ENCODE measurements at regions not wholly inside any gene's neighbourhood (a gene's known extent, or its start where the extent isn't known, plus 50 kb on each side); places are given as distances from the start of the nearest gene placed in this dataset.

GRCh38 chr6:163811317-163811716 lies 396.8 kb downstream of the QKI start:
- no peak for DNase-seq (ENCODE audit: low read depth)

GRCh38 chr6:163809364-163809763 lies 394.8 kb downstream of the QKI start:
- DNase-seq (ENCODE audit: low read depth), result no peak

DNA sequence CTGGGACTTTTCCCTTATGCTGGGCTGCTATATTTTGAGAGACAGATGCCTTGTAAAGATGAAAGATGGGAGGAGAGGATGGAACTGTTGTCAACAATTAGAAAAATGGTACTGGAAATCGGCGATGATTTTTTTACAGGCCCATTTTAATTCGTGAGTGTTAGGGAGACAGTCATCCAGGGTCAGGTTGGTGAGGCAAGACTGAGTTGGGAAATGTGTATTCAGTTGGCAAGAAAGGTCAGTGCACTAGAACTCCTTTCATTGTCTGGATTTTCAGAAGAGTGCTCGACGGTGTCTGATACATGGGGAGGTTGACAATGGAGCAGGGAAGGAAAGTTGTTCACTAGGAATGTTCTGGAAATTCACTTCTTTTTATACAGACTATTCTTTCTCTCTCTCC lies 394.4 kb downstream of the QKI start:
- DNase-seq (ENCODE audit: low read depth), result no peak

DNA sequence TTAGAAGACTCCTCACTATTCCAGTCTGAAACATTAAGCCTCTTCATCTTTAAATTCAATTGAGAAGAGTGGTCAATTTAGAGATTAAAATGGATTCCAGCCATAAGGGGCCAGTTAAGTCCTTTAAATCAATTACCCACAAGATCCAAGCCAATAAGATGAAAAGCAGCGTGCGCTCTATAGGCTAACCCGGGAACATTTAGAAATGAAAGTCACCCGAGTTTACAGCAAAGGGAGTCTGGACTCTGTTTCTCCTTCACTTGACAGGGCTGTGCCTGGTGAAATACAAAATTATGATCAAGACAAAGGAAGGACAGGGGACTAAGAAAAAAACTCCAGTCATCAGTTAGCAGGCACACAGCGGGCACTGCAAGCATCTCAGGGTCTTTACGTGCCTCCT lies 393.7 kb downstream of the QKI start:
- DNase-seq (ENCODE audit: low read depth), result no peak

- no peak for DNase-seq (ENCODE audit: low read depth)
Observed at GRCh38 chr6:163806755-163807499, 392.4 kb downstream of the QKI start.

GRCh38 chr6:163804991-163805390 lies 390.5 kb downstream of the QKI start:
- DNase-seq (ENCODE audit: low read depth), result no peak

- DNase-seq (ENCODE audit: low read depth), result no peak
Observed at GRCh38 chr6:163802267-163802666, 387.7 kb downstream of the QKI start.

- DNase-seq (ENCODE audit: low read depth), result no peak
Observed at GRCh38 chr6:163797296-163797845, 382.9 kb downstream of the QKI start.

DNA sequence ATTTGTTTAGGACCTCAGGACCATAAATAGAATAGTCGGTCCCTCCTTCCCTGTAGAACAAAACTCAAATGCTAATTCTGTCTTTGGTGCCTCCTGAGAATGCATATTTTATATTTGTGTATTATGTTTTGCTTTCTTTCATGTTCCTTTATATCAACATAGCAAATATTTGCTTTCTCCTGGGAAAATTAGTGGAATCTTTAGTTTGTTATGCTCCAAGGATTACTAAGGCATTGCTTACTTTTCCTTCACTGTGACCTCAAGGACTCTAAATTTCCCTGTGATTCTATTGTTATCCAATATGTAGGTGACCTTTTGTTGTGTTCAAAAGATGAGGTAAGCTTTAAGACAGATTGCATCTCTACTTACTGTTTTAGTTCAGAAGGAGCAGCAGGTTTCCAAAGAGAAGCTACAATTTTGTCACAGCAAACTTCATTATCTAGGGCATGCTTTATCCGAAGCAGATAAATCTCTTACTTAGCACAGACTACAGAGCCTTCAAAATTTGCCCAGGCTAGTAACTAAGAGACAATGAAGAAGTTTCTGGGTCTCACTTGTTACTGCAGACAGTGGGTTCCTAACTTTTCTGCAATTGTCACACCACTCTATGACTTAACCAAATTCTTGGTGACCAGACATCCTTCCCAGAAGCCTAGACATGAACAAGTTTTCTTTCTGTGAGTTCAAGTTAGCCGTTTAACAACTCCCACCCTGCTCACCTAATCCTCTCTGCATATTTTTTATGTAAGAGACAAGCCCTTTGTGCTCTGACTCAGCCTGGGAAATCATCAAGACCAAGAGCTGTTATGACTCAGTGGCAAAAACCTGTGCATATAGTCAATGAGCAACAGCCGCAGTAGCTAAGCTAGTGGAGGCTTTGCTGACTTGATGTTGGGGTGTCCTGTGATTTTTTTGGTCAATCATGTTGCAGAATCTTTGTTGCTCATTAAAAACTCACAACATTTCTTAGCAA lies 378.8 kb downstream of the QKI start:
- DNase-seq (ENCODE audit: low read depth), result peak; percentile 96

- DNase-seq (ENCODE audit: low read depth), result no peak
Observed at GRCh38 chr6:163790266-163790840, 375.8 kb downstream of the QKI start.

- DNase-seq (ENCODE audit: low read depth), result no peak
Observed at GRCh38 chr6:163789199-163789810, 374.8 kb downstream of the QKI start.

GRCh38 chr6:163786995-163787671 lies 372.6 kb downstream of the QKI start:
- DNase-seq (ENCODE audit: low read depth), result no peak

DNA sequence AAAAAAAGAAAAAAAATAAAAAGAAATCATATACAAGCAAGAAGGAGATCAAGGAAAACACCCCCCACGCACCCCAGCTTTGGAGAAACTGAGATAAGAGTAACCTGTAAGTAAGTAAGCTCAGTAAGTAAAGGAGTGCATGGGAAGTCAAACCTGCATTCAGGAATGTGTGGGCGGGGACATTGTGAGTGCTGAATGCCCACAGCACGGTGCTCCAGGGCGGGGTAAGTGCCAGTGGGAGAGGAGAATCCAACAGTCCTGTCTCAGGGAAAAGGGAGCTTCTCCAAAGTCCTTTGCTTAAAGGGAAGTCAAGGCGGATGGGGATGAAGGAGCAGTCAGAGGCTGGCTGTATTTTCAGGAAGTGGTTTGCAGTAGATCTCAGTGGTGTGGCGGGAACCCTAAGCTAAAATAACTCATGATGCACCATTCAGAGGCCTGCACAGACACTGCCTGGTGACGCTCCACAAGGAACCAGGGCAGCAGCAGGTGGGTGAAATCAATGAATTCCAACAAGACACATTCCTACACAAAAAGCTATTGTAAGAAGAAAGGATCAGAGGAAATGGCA lies 368.0 kb downstream of the QKI start:
- DNase-seq (ENCODE audit: low read depth), result no peak

DNA sequence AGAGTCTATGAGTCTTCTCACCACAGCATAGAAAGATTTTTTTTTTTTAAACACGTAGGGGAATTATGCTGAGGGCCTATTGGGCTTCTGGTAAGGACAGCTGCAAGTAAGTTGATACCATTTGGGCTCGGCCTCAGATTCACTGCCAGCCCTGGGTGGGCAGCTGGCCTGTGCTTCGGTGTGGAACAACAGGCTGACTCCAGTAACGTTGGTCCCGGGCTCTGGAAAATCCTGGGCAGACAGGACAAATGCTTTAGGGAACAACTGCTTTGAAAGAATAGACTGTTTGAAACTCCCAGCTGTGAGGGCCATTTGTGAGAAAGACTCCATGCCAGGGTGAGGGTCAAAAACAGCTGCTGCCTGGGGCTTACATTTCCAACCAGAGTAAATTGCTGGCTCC lies 366.5 kb downstream of the QKI start:
- no peak for DNase-seq (ENCODE audit: low read depth)

GRCh38 chr6:163779727-163780284 lies 365.3 kb downstream of the QKI start:
- no peak for DNase-seq (ENCODE audit: low read depth)

DNA sequence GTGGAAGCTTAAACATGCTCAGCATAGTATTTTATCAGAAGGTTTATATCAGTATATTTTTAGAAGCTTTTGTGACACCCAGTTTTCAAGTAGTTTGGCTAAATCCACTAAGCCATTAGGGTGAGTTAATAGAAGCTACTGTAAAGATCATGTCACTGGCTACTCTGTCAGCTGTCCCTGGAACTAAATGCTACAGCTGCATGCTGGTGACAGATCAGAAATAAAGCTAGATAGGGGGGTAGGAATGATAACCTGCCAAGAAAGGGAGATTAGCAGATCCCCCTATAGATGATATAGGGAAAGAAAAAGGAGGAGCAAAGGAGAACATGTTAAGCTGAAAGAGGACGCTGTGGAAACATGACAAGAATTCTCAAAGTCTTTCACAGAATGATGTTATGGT lies 363.2 kb downstream of the QKI start:
- no peak for DNase-seq (ENCODE audit: low read depth)

DNA sequence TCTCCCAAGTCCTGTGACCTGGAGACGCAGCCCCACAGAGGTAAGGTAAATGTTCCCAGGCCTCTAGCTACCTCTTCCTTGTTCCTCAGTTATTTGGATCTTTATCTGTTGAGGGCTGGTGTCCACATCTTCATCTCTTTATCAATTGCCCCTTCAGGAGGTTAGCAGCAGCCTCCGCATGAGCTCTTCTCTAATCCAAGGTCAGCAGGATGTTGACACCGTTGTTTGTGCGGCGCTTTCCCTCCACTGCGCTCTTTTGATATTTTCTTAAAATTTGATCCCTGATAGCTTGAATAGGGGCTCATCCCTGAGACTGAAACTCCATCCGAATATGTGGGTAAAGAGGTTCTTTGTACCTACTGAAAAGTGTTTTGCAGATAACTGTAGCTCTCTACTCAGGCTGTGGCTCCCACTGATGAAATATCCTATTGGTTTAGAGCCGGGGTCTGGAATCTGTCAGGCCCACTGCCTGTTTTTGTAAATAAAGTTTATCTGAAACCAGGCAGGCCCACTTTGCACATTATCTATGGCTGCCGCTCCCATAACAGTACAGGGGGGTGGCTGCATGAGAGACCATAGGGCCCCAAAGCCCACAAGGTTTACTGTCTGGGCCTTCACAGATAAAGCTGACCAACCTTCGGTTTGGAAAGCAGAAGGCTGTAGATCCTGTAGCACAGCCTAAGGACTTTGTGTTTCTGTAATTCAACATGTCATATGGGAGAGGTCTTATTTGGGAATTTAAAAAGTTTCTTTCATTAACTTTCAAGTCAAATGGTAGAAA lies 362.6 kb downstream of the QKI start:
- DNase-seq (ENCODE audit: low read depth), result no peak

DNA sequence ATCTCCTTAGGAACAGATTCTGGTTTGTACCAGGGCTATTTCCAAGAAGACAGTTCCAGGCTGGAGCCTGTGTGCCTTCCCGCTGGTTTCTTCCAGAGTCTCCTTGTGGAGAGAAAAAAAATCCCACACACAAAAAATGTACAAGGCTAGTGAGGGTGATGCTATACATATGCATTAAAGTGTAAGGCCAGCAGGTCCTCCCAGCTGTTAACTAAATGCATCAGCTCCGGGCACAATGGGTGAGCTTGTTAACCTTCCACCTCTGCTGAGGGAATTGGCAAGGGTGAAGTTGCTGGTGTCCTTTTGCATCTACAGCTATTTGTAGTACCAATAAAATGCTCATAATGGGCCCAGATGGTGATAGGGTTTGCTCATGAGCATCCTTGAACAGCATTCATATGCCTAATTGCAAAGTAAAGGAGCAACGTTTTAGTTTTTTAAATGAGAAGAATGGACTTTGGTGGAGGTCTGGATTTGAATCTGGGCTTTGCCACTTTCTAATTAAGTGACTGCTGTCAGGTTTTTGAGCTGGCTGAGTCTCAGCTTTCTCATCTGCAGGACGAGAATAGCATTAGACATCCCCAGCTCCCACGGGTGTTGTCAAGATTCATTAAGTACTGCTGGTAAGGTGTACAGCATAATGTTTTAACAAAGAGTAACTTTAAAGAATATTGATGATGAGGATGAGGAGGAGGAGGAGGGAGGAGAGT lies 361.8 kb downstream of the QKI start:
- DNase-seq (ENCODE audit: low read depth), result no peak

- no peak for DNase-seq (ENCODE audit: low read depth)
Observed at GRCh38 chr6:163775313-163775712, 360.8 kb downstream of the QKI start.

Measured in renal cortical epithelial cell (primary cell).